Astrocyte (in vitro differentiated cells and primary cell): ENCODE measurements at regions not wholly inside any gene's neighbourhood (a gene's known extent, or its start where the extent isn't known, plus 50 kb on each side); places are given as distances from the start of the nearest gene placed in this dataset.

Experiments used
- DNase-seq: peaks from one replicate; pipeline ENCODE4 v3.0.0-alpha.2; 2010; ENCODE audit warnings: low read depth
- FAIRE-seq: peaks from 2 replicates; lab custom pipeline; 2011; peaks lifted over from hg19 to GRCh38; lab: Jason Lieb, UNC
- H2AFZ ChIP-seq: 2 replicates; pipeline ENCODE4 v1.6.0; 2012; ENCODE audit warnings: low read depth, low read length, inconsistent platforms
- H3K27ac ChIP-seq: 2 replicates; pipeline ENCODE4 v1.5.1; 2011; ENCODE audit warnings: low read depth, low read length, inconsistent platforms
- H3K27me3 ChIP-seq: 2 replicates; pipeline ENCODE4 v1.6.0; 2011; ENCODE audit warnings: low read length, inconsistent platforms; ENCODE audit not compliant: insufficient read depth
- H3K36me3 ChIP-seq: 2 replicates; pipeline ENCODE4 v1.5.1; 2011; ENCODE audit warnings: low read length, inconsistent platforms; ENCODE audit not compliant: insufficient read depth
- H3K4me1 ChIP-seq: 2 replicates; pipeline ENCODE4 v1.5.1; 2011; ENCODE audit warnings: low read length, inconsistent platforms; ENCODE audit not compliant: insufficient read depth
- H3K4me2 ChIP-seq: 2 replicates; pipeline ENCODE4 v1.6.0; 2012; ENCODE audit warnings: low read length, inconsistent platforms
- H3K4me3 ChIP-seq: 2 replicates; pipeline ENCODE4 v1.5.1; 2011; ENCODE audit warnings: low read depth, mild to moderate bottlenecking, low read length, inconsistent platforms; ENCODE audit not compliant: insufficient read depth
- H3K79me2 ChIP-seq: 2 replicates; pipeline ENCODE4 v1.6.0; 2012; ENCODE audit warnings: mild to moderate bottlenecking, low read length, inconsistent platforms; ENCODE audit not compliant: insufficient read depth
- H3K9ac ChIP-seq: 2 replicates; pipeline ENCODE4 v1.6.0; 2012; ENCODE audit warnings: mild to moderate bottlenecking, low read length, inconsistent platforms
- H3K9me3 ChIP-seq: 2 replicates; pipeline ENCODE4 v1.5.1; 2012; ENCODE audit warnings: low read depth, mild to moderate bottlenecking, low read length, inconsistent platforms; ENCODE audit not compliant: insufficient read depth
- H4K20me1 ChIP-seq: 2 replicates; pipeline ENCODE4 v1.6.0; 2012; ENCODE audit warnings: low read length, inconsistent platforms; ENCODE audit not compliant: insufficient read depth
- H3K27ac Mint-ChIP-seq: one replicate; pipeline ENCODE4 v1.8.0; 2021; ENCODE audit warnings: mild to moderate bottlenecking, mixed read lengths; ENCODE audit not compliant: unreplicated experiment
- H3K27me3 Mint-ChIP-seq: one replicate; pipeline ENCODE4 v1.8.0; 2021; ENCODE audit warnings: low read depth, mixed read lengths; ENCODE audit not compliant: unreplicated experiment
- H3K36me3 Mint-ChIP-seq: one replicate; pipeline ENCODE4 v1.8.0; 2021; ENCODE audit warnings: low read depth, mixed read lengths; ENCODE audit not compliant: unreplicated experiment
- H3K4me1 Mint-ChIP-seq: one replicate; pipeline ENCODE4 v1.8.0; 2021; ENCODE audit warnings: low read depth, mixed read lengths; ENCODE audit not compliant: unreplicated experiment
- H3K4me3 Mint-ChIP-seq: one replicate; pipeline ENCODE4 v1.8.0; 2021; ENCODE audit warnings: mild to moderate bottlenecking, moderate library complexity, mixed read lengths; ENCODE audit not compliant: unreplicated experiment
- H3K9me3 Mint-ChIP-seq: one replicate; pipeline ENCODE4 v1.8.0; 2021; ENCODE audit warnings: mild to moderate bottlenecking, mixed read lengths; ENCODE audit not compliant: unreplicated experiment
- EZH2 ChIP-seq: IDR thresholded peaks from 2 replicates; pipeline ENCODE4 v1.6.1; 2012; ENCODE audit warnings: mild to moderate bottlenecking, low read length, inconsistent platforms; ENCODE audit not compliant: insufficient read depth
- TF ChIP-seq, protein P1 (sequence below): IDR thresholded peaks from 2 replicates; pipeline ENCODE4 v1.5.1; 2011; ENCODE audit warnings: low read depth, mild to moderate bottlenecking, inconsistent platforms, low read length, moderate library complexity; ENCODE audit not compliant: insufficient read depth

DNA sequence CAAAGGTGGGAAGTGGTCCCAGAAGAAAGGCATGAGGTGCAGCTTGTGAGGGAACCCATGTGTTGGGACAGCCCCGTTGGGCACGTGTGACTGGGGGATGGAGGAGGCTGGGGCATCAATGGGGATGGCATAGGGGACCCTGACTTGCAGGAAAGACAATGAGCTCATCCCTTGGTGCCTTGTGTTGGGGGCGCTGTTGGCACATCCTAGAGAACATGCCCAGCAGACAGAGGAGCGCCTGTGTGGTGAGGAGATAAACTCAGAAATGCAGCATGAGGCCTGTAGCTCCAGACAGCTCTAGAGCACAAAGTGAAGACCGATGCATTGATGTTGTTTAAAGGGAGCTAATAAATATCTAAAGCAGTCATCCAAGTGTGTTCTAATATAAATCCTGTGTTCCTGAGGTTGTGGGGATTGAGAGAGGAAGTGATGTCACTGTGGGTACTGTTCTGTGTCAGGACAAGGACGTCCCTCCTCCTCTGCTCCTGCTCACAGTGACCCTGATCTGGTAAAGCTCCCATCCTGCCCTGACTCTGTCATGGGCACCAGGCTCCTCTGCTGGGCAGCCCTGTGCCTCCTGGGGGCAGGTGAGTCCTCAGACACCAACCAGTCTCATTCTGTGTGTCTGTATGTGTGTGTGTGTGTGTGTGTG, 126.1 kb upstream of the PRSS58 start:
- H3K36me3 Mint-ChIP-seq, result no peaks in the 10 kb centered on the region
- no peaks in the 10 kb centered on the region for H4K20me1 ChIP-seq
- H3K9ac ChIP-seq, result no peak overlapping the region
- no peak overlapping the region for H3K4me3 Mint-ChIP-seq
- peak overlapping the region; percentile 14 for H3K27ac Mint-ChIP-seq
- TF ChIP-seq, protein P1, sequence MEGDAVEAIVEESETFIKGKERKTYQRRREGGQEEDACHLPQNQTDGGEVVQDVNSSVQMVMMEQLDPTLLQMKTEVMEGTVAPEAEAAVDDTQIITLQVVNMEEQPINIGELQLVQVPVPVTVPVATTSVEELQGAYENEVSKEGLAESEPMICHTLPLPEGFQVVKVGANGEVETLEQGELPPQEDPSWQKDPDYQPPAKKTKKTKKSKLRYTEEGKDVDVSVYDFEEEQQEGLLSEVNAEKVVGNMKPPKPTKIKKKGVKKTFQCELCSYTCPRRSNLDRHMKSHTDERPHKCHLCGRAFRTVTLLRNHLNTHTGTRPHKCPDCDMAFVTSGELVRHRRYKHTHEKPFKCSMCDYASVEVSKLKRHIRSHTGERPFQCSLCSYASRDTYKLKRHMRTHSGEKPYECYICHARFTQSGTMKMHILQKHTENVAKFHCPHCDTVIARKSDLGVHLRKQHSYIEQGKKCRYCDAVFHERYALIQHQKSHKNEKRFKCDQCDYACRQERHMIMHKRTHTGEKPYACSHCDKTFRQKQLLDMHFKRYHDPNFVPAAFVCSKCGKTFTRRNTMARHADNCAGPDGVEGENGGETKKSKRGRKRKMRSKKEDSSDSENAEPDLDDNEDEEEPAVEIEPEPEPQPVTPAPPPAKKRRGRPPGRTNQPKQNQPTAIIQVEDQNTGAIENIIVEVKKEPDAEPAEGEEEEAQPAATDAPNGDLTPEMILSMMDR, result no peak
- TF ChIP-seq EZH2, result no peak
- H3K27me3 Mint-ChIP-seq, result peaks cover 10% of the 10 kb centered on the region
- no peak overlapping the region for H3K4me3 ChIP-seq
- no peaks in the 10 kb centered on the region for H3K27me3 ChIP-seq
- no peaks in the 10 kb centered on the region for H3K4me1 ChIP-seq
- no peaks in the 10 kb centered on the region for H3K36me3 ChIP-seq
- peak overlapping the region; percentile 42 for H3K4me2 ChIP-seq
- H3K9me3 ChIP-seq, result no peaks in the 10 kb centered on the region
- H2AFZ ChIP-seq, result peak overlapping the region; percentile 76
- no peaks in the 10 kb centered on the region for H3K79me2 ChIP-seq
- no peak for FAIRE-seq
- H3K4me1 Mint-ChIP-seq, result peaks cover 15% of the 10 kb centered on the region
- peak; percentile 15 for DNase-seq
- no peaks in the 10 kb centered on the region for H3K9me3 Mint-ChIP-seq
- H3K27ac ChIP-seq, result no peak overlapping the region

DNA sequence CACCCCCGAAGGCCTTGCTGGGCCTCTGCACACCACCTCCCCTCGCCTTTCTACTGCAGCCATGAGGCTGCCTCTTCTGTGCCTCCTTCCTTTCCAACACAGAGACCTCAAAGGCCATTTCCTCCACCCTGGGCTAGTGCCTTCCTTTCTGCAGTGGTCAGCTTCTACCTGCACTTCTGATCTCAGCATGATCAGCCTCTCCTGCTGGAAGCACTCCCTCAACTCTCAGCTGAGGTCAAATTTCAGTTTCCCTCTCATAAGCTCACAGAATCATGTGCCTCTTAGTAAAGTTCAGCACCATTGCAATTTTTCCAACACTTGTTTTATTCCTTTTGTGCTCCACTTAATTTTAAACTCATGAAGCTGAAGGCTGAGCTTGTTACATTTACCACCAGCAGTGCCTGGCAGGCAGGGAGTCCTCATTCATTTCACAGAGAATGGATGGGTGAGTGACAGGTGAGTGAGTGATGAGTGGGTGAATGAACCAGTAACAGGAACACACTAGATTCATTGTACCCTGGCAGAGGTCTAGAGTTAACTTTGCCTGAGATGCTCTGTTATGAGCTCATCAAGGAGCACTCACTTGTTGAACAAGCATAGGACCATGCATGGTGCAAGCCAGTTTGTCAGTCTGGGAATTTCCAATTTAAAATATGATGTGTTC, 124.0 kb upstream of the PRSS58 start:
- Histone ChIP-seq H2AFZ (no peak overlapping the region), H3K9me3 (no peaks in the 10 kb centered on the region), H3K4me3 (no peak overlapping the region), H4K20me1 (no peaks in the 10 kb centered on the region), H3K4me2 (no peak overlapping the region), H3K4me1 (no peaks in the 10 kb centered on the region), H3K36me3 (no peaks in the 10 kb centered on the region), H3K27ac (no peak overlapping the region), H3K79me2 (no peaks in the 10 kb centered on the region), H3K9ac (no peak overlapping the region), H3K27me3 (no peaks in the 10 kb centered on the region)
- Mint-ChIP-seq H3K9me3 (no peaks in the 10 kb centered on the region), H3K4me3 (no peak overlapping the region), H3K4me1 (peaks cover 15% of the 10 kb centered on the region), H3K27me3 (peaks cover 3% of the 10 kb centered on the region), H3K36me3 (no peaks in the 10 kb centered on the region), H3K27ac (no peak overlapping the region)
- TF ChIP-seq, protein P1, result no peak
- TF ChIP-seq EZH2, result no peak
- no peak for FAIRE-seq
- no peak for DNase-seq

DNA sequence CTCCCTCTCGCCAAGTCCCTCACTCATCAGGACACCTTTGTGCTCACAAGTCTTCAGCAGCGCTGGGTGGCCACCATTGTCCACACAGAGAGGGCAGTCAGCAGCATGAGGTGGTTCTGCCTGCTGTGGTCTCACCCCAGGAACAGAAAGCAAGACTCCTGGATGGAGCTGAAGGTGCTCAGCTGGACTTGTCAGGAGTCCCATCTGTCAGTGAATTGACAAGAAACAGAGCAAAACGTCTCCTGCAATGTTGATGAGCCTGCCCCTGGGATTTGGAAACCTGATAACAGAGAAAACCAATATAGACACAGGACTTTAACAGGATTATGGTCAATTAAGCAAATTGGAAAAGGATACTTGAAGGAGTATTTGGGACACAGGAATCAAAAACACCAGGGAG, 122.2 kb upstream of the PRSS58 start:
- Mint-ChIP-seq H3K36me3 (no peaks in the 10 kb centered on the region), H3K9me3 (no peaks in the 10 kb centered on the region), H3K27ac (no peak overlapping the region), H3K4me1 (peaks cover 20% of the 10 kb centered on the region), H3K27me3 (no peaks in the 10 kb centered on the region), H3K4me3 (no peak overlapping the region)
- Histone ChIP-seq H2AFZ (no peak overlapping the region), H3K4me3 (no peak overlapping the region), H3K27ac (no peak overlapping the region), H3K4me1 (no peaks in the 10 kb centered on the region), H3K4me2 (no peak overlapping the region), H4K20me1 (no peaks in the 10 kb centered on the region), H3K9ac (no peak overlapping the region), H3K36me3 (no peaks in the 10 kb centered on the region), H3K27me3 (no peaks in the 10 kb centered on the region), H3K79me2 (no peaks in the 10 kb centered on the region), H3K9me3 (no peaks in the 10 kb centered on the region)
- FAIRE-seq, result no peak
- no peak for DNase-seq
- TF ChIP-seq, protein P1, result no peak
- TF ChIP-seq EZH2, result no peak
